GM12875 (cell line): ENCODE measurements at regions not wholly inside any gene's neighbourhood (a gene's known extent, or its start where the extent isn't known, plus 50 kb on each side); places are given as distances from the start of the nearest gene placed in this dataset.

Experiments
- H3K4me3 ChIP-seq: one replicate; pipeline ENCODE4 v1.5.1; 2011; ENCODE audit warnings: low read depth, low read length, control low read depth
- CTCF ChIP-seq: IDR thresholded peaks from 2 replicates; pipeline ENCODE4 v1.5.1; 2011; ENCODE audit warnings: low read depth, mild to moderate bottlenecking, control low read depth, inconsistent platforms, low read length, moderate library complexity, borderline replicate concordance; ENCODE audit not compliant: insufficient read depth

GRCh38 chr14:87489196-87489819, 503.7 kb downstream of the GALC start:
- H3K4me3 ChIP-seq, result no peak overlapping the region
- no peak for TF ChIP-seq CTCF

- H3K4me3 ChIP-seq, result no peak overlapping the region
These were observed 509.4 kb downstream of the GALC start for GRCh38 chr14:87483271-87484260.

GRCh38 chr14:87468531-87468930, 524.5 kb downstream of the GALC start:
- H3K4me3 ChIP-seq, result no peak overlapping the region
- no peak for TF ChIP-seq CTCF

More at GRCh38 chr14:87483271-87484260, 509.4 kb downstream of the GALC start:
- TF ChIP-seq CTCF, result no peak

GRCh38 chr14:87467578-87467977, 525.4 kb downstream of the GALC start:
- TF ChIP-seq CTCF, result no peak
- H3K4me3 ChIP-seq, result no peak overlapping the region

GRCh38 chr14:87465770-87466169, 527.2 kb downstream of the GALC start:
- no peak for TF ChIP-seq CTCF

GRCh38 chr14:87461704-87462103, 531.3 kb downstream of the GALC start:
- no peak for TF ChIP-seq CTCF
- H3K4me3 ChIP-seq, result no peak overlapping the region

More at GRCh38 chr14:87465770-87466169, 527.2 kb downstream of the GALC start:
- no peak overlapping the region for H3K4me3 ChIP-seq
